Lower lobe of right lung (tissue), 2 donors: ENCODE measurements at regions not wholly inside any gene's neighbourhood (a gene's known extent, or its start where the extent isn't known, plus 50 kb on each side); places are given as distances from the start of the nearest gene placed in this dataset.

Source experiments
- ATAC-seq, 2 donors: fragments of 200-7000 bp; cut with Tn5 transposase; one replicate each; pipeline ENCODE4 v1.9.1; 2020 to 2022; ENCODE audit warnings: mild to moderate bottlenecking in 2 of 2, moderate library complexity in 2 of 2
- DNase-seq: peaks from one replicate; pipeline ENCODE4 v3.0.0-alpha.2; 2020
- H3K27ac ChIP-seq: fragments of 200-600 bp; one replicate; pipeline ENCODE4 v1.8.0; 2022
- H3K27me3 ChIP-seq: fragments of 200-600 bp; one replicate; pipeline ENCODE4 v1.8.0; 2022; ENCODE audit warnings: low read depth
- H3K36me3 ChIP-seq: fragments of 200-600 bp; one replicate; pipeline ENCODE4 v1.8.0; 2022; ENCODE audit warnings: mild to moderate bottlenecking
- H3K4me1 ChIP-seq: fragments of 200-600 bp; one replicate; pipeline ENCODE4 v1.8.0; 2022
- H3K4me3 ChIP-seq: fragments of 200-600 bp; one replicate; pipeline ENCODE4 v1.8.0; 2022; ENCODE audit warnings: mild to moderate bottlenecking
- H3K9me3 ChIP-seq: fragments of 200-600 bp; one replicate; pipeline ENCODE4 v1.8.0; 2022
- intact Hi-C: fragments of 100-400 bp; cut with DNase I; formaldehyde crosslinking; loops from one replicate; pipeline ENCODE4 v1.11.0; 2022
- TF ChIP-seq, protein P1 (sequence below): fragments of 200-600 bp; IDR thresholded peaks from one replicate; pipeline ENCODE4 v1.8.0; 2022; ENCODE audit warnings: antibody characterized with exemption, mild to moderate bottlenecking
- donor health status: DM: no; HTN: yes; CAD: no; lungs with severe emphysema.

DNA sequence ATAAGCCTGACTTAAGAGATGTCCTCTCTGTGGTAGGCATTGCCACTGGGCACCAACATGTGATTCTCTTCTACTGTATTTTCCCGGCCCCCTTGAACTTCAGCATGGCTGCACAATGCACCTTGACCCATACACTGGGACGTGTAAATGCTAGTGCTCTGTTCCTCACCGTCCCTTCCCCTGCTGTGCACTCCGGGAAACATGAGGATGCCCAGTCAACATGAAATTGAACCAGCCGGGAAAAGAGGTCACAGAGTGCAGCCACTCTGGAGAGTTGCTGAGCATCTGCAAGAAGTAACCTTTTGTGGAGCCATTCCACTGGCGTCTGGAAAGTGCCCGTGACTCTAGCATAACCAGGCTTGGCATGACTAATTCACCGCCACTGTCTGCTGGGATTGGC lies 646.7 kb downstream of the NPHP4 start:
- no peaks in the 10 kb centered on the region for H3K36me3 ChIP-seq
- DNase-seq (no peak), ATAC-seq (no peak)
- H3K9me3 ChIP-seq = no peaks in the 10 kb centered on the region
- H3K4me3 ChIP-seq = no peak overlapping the region
- peaks cover 3% of the 10 kb centered on the region for H3K27me3 ChIP-seq
- TF ChIP-seq, protein P1, sequence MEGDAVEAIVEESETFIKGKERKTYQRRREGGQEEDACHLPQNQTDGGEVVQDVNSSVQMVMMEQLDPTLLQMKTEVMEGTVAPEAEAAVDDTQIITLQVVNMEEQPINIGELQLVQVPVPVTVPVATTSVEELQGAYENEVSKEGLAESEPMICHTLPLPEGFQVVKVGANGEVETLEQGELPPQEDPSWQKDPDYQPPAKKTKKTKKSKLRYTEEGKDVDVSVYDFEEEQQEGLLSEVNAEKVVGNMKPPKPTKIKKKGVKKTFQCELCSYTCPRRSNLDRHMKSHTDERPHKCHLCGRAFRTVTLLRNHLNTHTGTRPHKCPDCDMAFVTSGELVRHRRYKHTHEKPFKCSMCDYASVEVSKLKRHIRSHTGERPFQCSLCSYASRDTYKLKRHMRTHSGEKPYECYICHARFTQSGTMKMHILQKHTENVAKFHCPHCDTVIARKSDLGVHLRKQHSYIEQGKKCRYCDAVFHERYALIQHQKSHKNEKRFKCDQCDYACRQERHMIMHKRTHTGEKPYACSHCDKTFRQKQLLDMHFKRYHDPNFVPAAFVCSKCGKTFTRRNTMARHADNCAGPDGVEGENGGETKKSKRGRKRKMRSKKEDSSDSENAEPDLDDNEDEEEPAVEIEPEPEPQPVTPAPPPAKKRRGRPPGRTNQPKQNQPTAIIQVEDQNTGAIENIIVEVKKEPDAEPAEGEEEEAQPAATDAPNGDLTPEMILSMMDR = no peak
- H3K27ac ChIP-seq = no peak overlapping the region
- intact Hi-C loops = no loop called here
- H3K4me1 ChIP-seq = no peaks in the 10 kb centered on the region

DNA sequence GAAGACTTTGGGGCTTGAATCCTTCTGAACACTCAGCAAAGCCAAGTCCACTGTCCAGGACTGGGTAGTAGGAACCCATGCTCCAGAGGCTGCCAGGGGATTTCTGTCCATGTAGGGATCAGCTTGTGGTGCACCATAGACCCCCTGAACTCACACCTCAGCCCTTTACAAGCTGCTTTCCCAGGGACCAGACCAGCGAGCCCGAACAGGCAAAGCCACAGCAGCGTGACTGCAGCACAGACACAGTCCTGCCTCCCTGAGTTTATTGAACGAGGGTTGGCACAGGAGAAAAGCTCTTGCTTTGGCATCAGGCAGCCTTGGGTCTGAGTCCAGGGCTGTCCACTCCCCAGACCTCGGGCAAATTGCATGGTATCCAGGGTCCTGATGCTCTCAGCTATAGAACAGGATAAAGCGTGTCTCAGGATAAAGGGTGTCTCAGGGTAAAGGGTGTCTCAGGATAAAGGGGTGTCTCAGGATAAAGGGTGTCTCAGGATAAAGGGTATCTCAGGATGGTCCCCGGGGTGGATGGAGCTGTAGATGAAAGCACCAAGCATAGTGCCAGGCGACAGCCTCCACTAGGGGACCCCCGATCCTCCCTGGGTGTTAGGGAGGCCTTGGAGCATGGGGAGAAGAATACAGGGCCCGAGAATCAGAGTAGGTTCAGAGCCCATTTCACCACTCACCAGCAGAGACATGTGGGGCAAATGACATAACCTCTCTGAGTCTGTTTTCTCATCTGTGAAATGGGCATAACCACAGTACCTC lies 648.8 kb downstream of the NPHP4 start:
- ATAC-seq = no peak
- TF ChIP-seq, protein P1 = no peak
- no peak overlapping the region for H3K4me3 ChIP-seq
- no peaks in the 10 kb centered on the region for H3K27me3 ChIP-seq
- intact Hi-C loops = no loop called here
- no peaks in the 10 kb centered on the region for H3K9me3 ChIP-seq
- H3K36me3 ChIP-seq = no peaks in the 10 kb centered on the region
- no peak overlapping the region for H3K27ac ChIP-seq
- DNase-seq = no peak
- no peaks in the 10 kb centered on the region for H3K4me1 ChIP-seq

DNA sequence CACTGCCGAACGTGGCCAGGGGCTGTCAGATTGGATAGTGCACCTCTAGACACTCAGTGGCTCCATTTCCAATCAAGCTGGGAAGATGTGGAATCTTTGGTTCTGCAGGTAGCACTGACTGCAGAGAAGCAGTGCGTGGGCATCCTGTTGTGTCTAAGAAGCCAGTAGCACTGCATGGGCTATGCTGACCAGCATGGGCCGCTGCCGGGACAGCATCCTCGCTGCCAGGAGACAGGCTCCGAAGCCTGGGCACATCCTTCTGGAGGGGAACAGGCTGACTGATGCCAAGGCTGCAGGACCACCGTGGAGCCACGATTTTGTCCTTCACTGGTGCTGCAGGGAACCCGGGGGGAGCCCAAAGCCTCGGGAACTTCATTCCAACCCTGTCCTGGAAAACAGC lies 649.4 kb downstream of the NPHP4 start:
- intact Hi-C loops = no loop called here
- DNase-seq = no peak
- Histone ChIP-seq H3K9me3 (no peaks in the 10 kb centered on the region), H3K27ac (no peak overlapping the region), H3K4me3 (no peak overlapping the region), H3K4me1 (no peaks in the 10 kb centered on the region), H3K27me3 (no peaks in the 10 kb centered on the region), H3K36me3 (no peaks in the 10 kb centered on the region)
- TF ChIP-seq, protein P1 = no peak
- ATAC-seq = no peak

DNA sequence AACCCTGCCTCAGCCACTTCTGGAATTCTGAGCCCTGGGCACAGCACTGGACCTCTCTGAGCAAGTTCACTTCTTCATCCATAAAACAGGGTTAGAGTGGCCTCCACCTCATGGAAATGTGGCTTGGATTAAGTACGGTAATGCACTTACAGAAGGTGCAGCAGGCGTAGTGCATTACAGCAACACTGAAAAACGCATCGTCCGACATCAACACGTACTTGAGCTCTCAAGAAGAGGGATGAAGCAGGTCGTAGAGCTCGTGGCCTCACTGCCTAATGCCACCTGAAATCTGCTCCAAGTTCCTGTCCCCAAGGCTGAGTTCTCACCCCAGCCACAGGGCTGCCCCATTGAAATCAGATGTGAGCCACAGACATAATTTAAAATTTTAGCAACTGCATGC lies 650.1 kb downstream of the NPHP4 start:
- Histone ChIP-seq H3K27ac (no peak overlapping the region), H3K4me1 (no peaks in the 10 kb centered on the region), H3K27me3 (no peaks in the 10 kb centered on the region), H3K36me3 (no peaks in the 10 kb centered on the region), H3K4me3 (no peak overlapping the region), H3K9me3 (no peaks in the 10 kb centered on the region)
- no peak for DNase-seq
- TF ChIP-seq, protein P1 = no peak
- ATAC-seq = no peak
- intact Hi-C loops = no loop called here

DNA sequence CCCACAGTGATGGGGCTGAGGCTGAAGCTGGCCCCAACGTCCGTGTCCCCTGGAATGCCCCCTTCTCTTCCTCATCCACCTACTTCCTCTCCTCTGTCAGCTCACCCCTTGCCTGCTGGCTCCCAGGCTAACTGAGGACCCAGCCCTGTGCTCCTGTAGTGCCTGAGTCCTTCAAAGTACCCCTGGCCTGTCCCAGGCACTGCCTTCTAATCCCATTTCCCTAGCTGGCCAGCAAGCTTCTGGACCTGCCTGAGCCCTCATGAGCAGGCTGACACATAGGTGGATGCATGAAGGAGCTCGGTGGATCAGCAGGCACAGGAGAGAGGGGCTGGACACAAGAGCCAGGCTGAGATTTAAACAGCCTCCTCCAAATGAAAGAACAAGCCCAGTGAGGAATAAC lies 650.8 kb downstream of the NPHP4 start:
- H3K9me3 ChIP-seq = no peaks in the 10 kb centered on the region
- DNase-seq = no peak
- H3K27ac ChIP-seq = no peak overlapping the region
- intact Hi-C loops = no loop called here
- no peaks in the 10 kb centered on the region for H3K36me3 ChIP-seq
- H3K4me1 ChIP-seq = no peaks in the 10 kb centered on the region
- ATAC-seq = no peak
- no peak overlapping the region for H3K4me3 ChIP-seq
- no peaks in the 10 kb centered on the region for H3K27me3 ChIP-seq
- TF ChIP-seq, protein P1 = no peak
